Esophagus squamous epithelium (tissue), 4 donors: ENCODE measurements at regions not wholly inside any gene's neighbourhood (a gene's known extent, or its start where the extent isn't known, plus 50 kb on each side); places are given as distances from the start of the nearest gene placed in this dataset.

Source experiments
- POLR2A ChIP-seq, 4 donors: fragments of 450-650 bp; IDR thresholded peaks; one replicate each; pipeline ENCODE4 v1.6.1; 2017; ENCODE audit warnings: antibody characterized with exemption in 4 of 4, mild to moderate bottlenecking in 4 of 4, moderate library complexity in 3 of 4
- TF ChIP-seq, protein P1 (sequence below), 6 experiments: fragments of 450-650 bp in 4 of 6; fragments of 200-600 bp in 2 of 6; sonication (generic) in 2 of 6; IDR thresholded peaks; one replicate each; pipeline ENCODE4 v1.5.1; 2016 to 2019; ENCODE audit warnings: antibody characterized with exemption in 6 of 6, mild to moderate bottlenecking in 4 of 6, moderate library complexity in 4 of 6

DNA sequence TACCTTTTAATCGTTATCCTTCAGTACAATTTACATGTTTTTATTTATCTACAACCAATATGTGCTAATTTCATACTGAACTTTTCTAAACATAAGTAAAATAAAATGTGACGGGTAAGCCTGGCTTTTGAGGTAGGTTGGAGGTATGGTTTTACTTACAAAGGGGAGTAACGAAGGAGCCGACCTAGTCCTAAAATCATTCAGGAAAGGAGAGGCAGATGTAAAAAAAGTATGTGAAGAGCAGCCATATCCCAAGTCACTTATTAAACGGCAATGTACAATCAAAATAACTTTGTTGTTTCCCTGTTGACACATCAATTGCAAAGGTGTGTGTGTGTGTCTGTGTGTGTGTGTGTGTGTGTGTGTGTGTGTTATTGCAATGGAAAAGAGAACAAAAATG lies 351.3 kb downstream of the CRPPA start:
- TF ChIP-seq, protein P1, sequence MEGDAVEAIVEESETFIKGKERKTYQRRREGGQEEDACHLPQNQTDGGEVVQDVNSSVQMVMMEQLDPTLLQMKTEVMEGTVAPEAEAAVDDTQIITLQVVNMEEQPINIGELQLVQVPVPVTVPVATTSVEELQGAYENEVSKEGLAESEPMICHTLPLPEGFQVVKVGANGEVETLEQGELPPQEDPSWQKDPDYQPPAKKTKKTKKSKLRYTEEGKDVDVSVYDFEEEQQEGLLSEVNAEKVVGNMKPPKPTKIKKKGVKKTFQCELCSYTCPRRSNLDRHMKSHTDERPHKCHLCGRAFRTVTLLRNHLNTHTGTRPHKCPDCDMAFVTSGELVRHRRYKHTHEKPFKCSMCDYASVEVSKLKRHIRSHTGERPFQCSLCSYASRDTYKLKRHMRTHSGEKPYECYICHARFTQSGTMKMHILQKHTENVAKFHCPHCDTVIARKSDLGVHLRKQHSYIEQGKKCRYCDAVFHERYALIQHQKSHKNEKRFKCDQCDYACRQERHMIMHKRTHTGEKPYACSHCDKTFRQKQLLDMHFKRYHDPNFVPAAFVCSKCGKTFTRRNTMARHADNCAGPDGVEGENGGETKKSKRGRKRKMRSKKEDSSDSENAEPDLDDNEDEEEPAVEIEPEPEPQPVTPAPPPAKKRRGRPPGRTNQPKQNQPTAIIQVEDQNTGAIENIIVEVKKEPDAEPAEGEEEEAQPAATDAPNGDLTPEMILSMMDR (IDR thresholded peaks at IDR 0.05) = no peak
- TF ChIP-seq POLR2A (IDR thresholded peaks at IDR 0.05) = no peak
